ENCODE measurements at regions not wholly inside any gene's neighbourhood (a gene's known extent, or its start where the extent isn't known, plus 50 kb on each side); places are given as distances from the start of the nearest gene placed in this dataset.

DNA sequence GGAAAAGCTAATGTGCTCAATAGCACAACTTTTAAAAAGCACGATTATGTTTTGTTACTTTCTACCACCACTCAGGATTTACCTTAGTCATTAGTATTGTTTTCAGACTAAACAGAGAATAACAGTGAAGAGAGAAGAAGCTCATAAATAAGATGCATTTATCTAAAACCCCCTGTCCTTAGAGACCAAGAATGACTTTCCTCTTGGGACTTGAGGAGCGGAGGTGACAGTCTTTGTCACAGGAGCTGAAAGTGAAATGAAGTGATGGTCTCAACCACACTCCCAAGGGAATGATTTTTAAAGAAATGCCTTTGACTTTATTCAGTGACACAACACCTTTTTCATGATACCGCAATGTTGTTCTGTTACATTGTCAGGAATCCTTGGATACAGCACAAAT lies 190.6 kb upstream of the NBEA start:
- intact Hi-C loops (cut with micrococcal nuclease): no loop called here

More for the DNA sequence above, 190.6 kb upstream of the NBEA start:
- H2AK5ac ChIP-seq (ENCODE audit: low read depth, low read length): no peak overlapping the region
- no TSS peak for BruUV-seq (replicated peaks)
- H3K27me3 ChIP-seq (ENCODE audit: control insufficient read depth, insufficient read depth, low read length): no peaks in the 10 kb centered on the region
- H3K18ac ChIP-seq (ENCODE audit: low read depth, low read length): no peak overlapping the region
- H4K91ac ChIP-seq (ENCODE audit: insufficient read depth, low read depth, low read length): no peak overlapping the region
- no peak overlapping the region for H2BK20ac ChIP-seq (ENCODE audit: low read depth, low read length)
- no peak for TF ChIP-seq NFE2L2 (IDR thresholded peaks at IDR 0.05; ENCODE audit: low read depth, low read length)
- no peak for TF ChIP-seq RCOR1 (IDR thresholded peaks at IDR 0.05; ENCODE audit: insufficient replicate concordance, low read length)
- TF ChIP-seq BHLHE40 (IDR thresholded peaks at IDR 0.05; ENCODE audit: low read depth, low read length): no peak
- TF ChIP-seq MXI1 (IDR thresholded peaks at IDR 0.05; ENCODE audit: borderline replicate concordance, low read depth, low read length): no peak
- no peak for TF ChIP-seq CHD1 (IDR thresholded peaks at IDR 0.05; ENCODE audit: low read depth, low read length)
- no peak overlapping the region for H3K4me2 ChIP-seq (ENCODE audit: low read depth, low read length)
- ChIA-PET CTCF (no interaction called here), POLR2A (ENCODE audit: unreplicated experiment) (no interaction called here)
- no peak overlapping the region for H2AFZ ChIP-seq (replicated peaks; ENCODE audit: low read length, poor library complexity)
- no peak overlapping the region for H4K5ac ChIP-seq (ENCODE audit: low read depth, low read length)
- no peaks in the 10 kb centered on the region for H4K20me1 ChIP-seq (ENCODE audit: insufficient read depth, low read length)
- H2BK5ac ChIP-seq (ENCODE audit: low read depth, low read length, poor library complexity, severe bottlenecking): no peak overlapping the region
- H3K14ac ChIP-seq (replicated peaks; ENCODE audit: low read depth, low read length): no peak overlapping the region
- no peak overlapping the region for H3K56ac ChIP-seq (ENCODE audit: extremely low read depth, insufficient read depth, low read length)
- no peak overlapping the region for H3K4me3 ChIP-seq (ENCODE audit: insufficient read depth, low read depth, low read length)
- no peak overlapping the region for H3K9ac ChIP-seq (ENCODE audit: low read depth, low read length)
- in situ Hi-C loops (cut with MboI; ENCODE audit: low sequenced_read_pairs) (no loop called here), dilution Hi-C loops (cut with HindIII; ENCODE audit: low sequenced_read_pairs, unreplicated experiment) (no loop called here)
- no peak overlapping the region for H2AK9ac ChIP-seq (replicated peaks; ENCODE audit: low read depth, low read length, poor library complexity)
- H4K8ac ChIP-seq (ENCODE audit: low read depth in 2 of 2, low read length in 2 of 2): no peak overlapping the region
- no peak overlapping the region for H2BK120ac ChIP-seq (ENCODE audit: low read depth, low read length)
- no CpG with 5 or more reads among the region's 3 CpGs for WGBS, 2 experiments (ENCODE audit: extremely low coverage in 2 of 2, insufficient read length in 1 of 2)
- no peaks in the 10 kb centered on the region for H3K4me1 ChIP-seq (ENCODE audit: control insufficient read depth, insufficient read depth, low read length)
- ATAC-seq (ENCODE audit: low read depth) (no peak), DNase-seq (no peak)
- H3K9me1 ChIP-seq (ENCODE audit: insufficient read depth, low read length): no peaks in the 10 kb centered on the region
- H3K23ac ChIP-seq (ENCODE audit: low read depth, low read length): no peak overlapping the region
- no peaks in the 10 kb centered on the region for H3K36me3 ChIP-seq (ENCODE audit: control insufficient read depth, insufficient read depth, low read length)
- H3K79me1 ChIP-seq (ENCODE audit: low read depth in 1 of 2, low read length in 2 of 2): no peaks in the 10 kb centered on the region
- H3K4ac ChIP-seq (ENCODE audit: low read depth, low read length): no peak overlapping the region
- no peak overlapping the region for H2BK15ac ChIP-seq (ENCODE audit: low read depth, low read length)
- H3K27ac ChIP-seq (ENCODE audit: insufficient read depth, low read length): no peak overlapping the region
- H3K9me3 ChIP-seq (ENCODE audit: control insufficient read depth, insufficient read depth, low read length): no peaks in the 10 kb centered on the region

Data from IMR-90 (cell line).